GM23338 (cell line): ENCODE measurements at regions not wholly inside any gene's neighbourhood (a gene's known extent, or its start where the extent isn't known, plus 50 kb on each side); places are given as distances from the start of the nearest gene placed in this dataset.

Experiments used
- ATAC-seq: fragments of 200-7000 bp; cut with Tn5 transposase; 3 replicates; pipeline ENCODE4 v1.9.1; 2020
- DNase-seq: peaks from one replicate; pipeline ENCODE4 v3.0.0-alpha.2; 2015; ENCODE audit warnings: low spot score
- H2AFZ ChIP-seq: fragments of 200-600 bp; sonication (generic); 2 replicates; pipeline ENCODE4 v1.8.0; 2016; ENCODE audit warnings: antibody characterized with exemption, mild to moderate bottlenecking, moderate library complexity
- H3F3A ChIP-seq: fragments of 200-600 bp; sonication (generic); replicated peaks from 2 replicates; pipeline ENCODE4 v1.8.0; 2017; ENCODE audit warnings: antibody characterized with exemption, mixed run types, low read depth
- H3K27ac ChIP-seq: fragments of 200-600 bp; sonication (generic); 2 replicates; pipeline ENCODE4 v1.6.1; 2016; ENCODE audit warnings: low read depth
- H3K27me3 ChIP-seq: fragments of 200-600 bp; sonication (generic); 2 replicates; pipeline ENCODE4 v1.8.0; 2016; ENCODE audit warnings: mild to moderate bottlenecking, mixed run types, moderate library complexity; ENCODE audit not compliant: insufficient read depth
- H3K36me3 ChIP-seq: fragments of 200-600 bp; sonication (generic); 2 replicates; pipeline ENCODE4 v1.8.0; 2016; ENCODE audit warnings: mild to moderate bottlenecking; ENCODE audit not compliant: insufficient read depth
- H3K4me1 ChIP-seq: fragments of 200-600 bp; sonication (generic); 2 replicates; pipeline ENCODE4 v1.8.0; 2016; ENCODE audit warnings: mild to moderate bottlenecking, moderate library complexity; ENCODE audit not compliant: insufficient read depth
- H3K4me2 ChIP-seq: fragments of 200-600 bp; sonication (generic); 2 replicates; pipeline ENCODE4 v1.7.1; 2017; ENCODE audit warnings: mixed run types
- H3K4me3 ChIP-seq: fragments of 200-600 bp; sonication (generic); 2 replicates; pipeline ENCODE4 v1.6.1; 2016; ENCODE audit warnings: mixed run types
- H3K79me2 ChIP-seq: fragments of 200-600 bp; sonication (generic); replicated peaks from 2 replicates; pipeline ENCODE4 v1.8.0; 2017; ENCODE audit warnings: mild to moderate bottlenecking; ENCODE audit not compliant: insufficient read depth
- H3K9me2 ChIP-seq: fragments of 200-600 bp; sonication (generic); 2 replicates; pipeline ENCODE4 v1.8.0; 2017; ENCODE audit not compliant: insufficient read depth
- H4K20me1 ChIP-seq: fragments of 200-600 bp; sonication (generic); replicated peaks from 2 replicates; pipeline ENCODE4 v1.8.0; 2017; ENCODE audit warnings: mild to moderate bottlenecking; ENCODE audit not compliant: insufficient read depth
- H3K27ac Mint-ChIP-seq: 2 replicates; pipeline ENCODE4 v1.8.0; 2020; ENCODE audit warnings: inconsistent platforms, mild to moderate bottlenecking, moderate library complexity, mixed read lengths
- H3K27me3 Mint-ChIP-seq: 3 replicates; pipeline ENCODE4 v1.8.0; 2022; ENCODE audit warnings: low read depth, mild to moderate bottlenecking, moderate library complexity, mixed read lengths, inconsistent platforms; ENCODE audit not compliant: insufficient read depth, poor library complexity
- H3K36me3 Mint-ChIP-seq: 3 replicates; pipeline ENCODE4 v1.8.0; 2021; ENCODE audit warnings: low read depth, mild to moderate bottlenecking, inconsistent platforms, moderate library complexity, mixed read lengths
- H3K4me1 Mint-ChIP-seq: 3 replicates; pipeline ENCODE4 v1.8.0; 2020; ENCODE audit warnings: mild to moderate bottlenecking, inconsistent platforms, mixed read lengths
- H3K4me3 Mint-ChIP-seq: 3 replicates; pipeline ENCODE4 v1.8.0; 2021; ENCODE audit warnings: moderate library complexity, mild to moderate bottlenecking, inconsistent platforms, mixed read lengths
- H3K9me3 Mint-ChIP-seq: 3 replicates; pipeline ENCODE4 v1.8.0; 2020; ENCODE audit warnings: moderate library complexity, mild to moderate bottlenecking, inconsistent platforms, mixed read lengths
- CTCF ChIP-seq, 2 experiments: fragments of 200-600 bp in 1 of 2; sonication (generic) in 1 of 2; conservative IDR thresholded peaks; 2 replicates each; pipeline versions ENCODE4 v1.5.1 to v1.6.1; 2016 to 2017; ENCODE audit warnings: antibody characterized with exemption in 2 of 2, low read depth in 2 of 2, mild to moderate bottlenecking in 2 of 2, moderate library complexity in 1 of 2
- ETS1 ChIP-seq: IDR thresholded peaks from 2 replicates; pipeline ENCODE4 v1.6.1; 2016; ENCODE audit warnings: antibody characterized with exemption
- EZH2 ChIP-seq: fragments of 200-600 bp; sonication (generic); IDR thresholded peaks from one replicate; pipeline ENCODE4 v1.8.0; 2017; ENCODE audit warnings: antibody characterized with exemption, mild to moderate bottlenecking, low read depth; ENCODE audit not compliant: unreplicated experiment
- NANOG ChIP-seq: IDR thresholded peaks from 2 replicates; pipeline ENCODE4 v1.6.1; 2016; ENCODE audit warnings: antibody characterized with exemption, borderline replicate concordance
- POLR2AphosphoS5 ChIP-seq: IDR thresholded peaks from 2 replicates; pipeline ENCODE4 v1.6.1; 2016; ENCODE audit warnings: antibody characterized with exemption, low read depth
- REST ChIP-seq: IDR thresholded peaks from one replicate; pipeline ENCODE4 v1.6.1; 2018; ENCODE audit warnings: antibody characterized with exemption; ENCODE audit not compliant: unreplicated experiment
- STAT1 ChIP-seq: IDR thresholded peaks from one replicate; pipeline ENCODE4 v1.6.1; 2016; ENCODE audit warnings: antibody characterized with exemption; ENCODE audit not compliant: unreplicated experiment
- ZNF114 ChIP-seq: fragments of 250-450 bp; sonication (Bioruptor Pico); IDR thresholded peaks from 2 replicates; pipeline ENCODE4 v1.5.0; 2020; ENCODE audit warnings: mild to moderate bottlenecking, moderate library complexity
- ZNF331 ChIP-seq: fragments of 250-450 bp; sonication (Bioruptor Pico); IDR thresholded peaks from 2 replicates; pipeline ENCODE4 v1.5.0; 2020; ENCODE audit warnings: low read depth, mild to moderate bottlenecking, moderate library complexity

- Histone ChIP-seq H3K4me2 (no peak overlapping the region), H3K9me2 (no peaks in the 10 kb centered on the region), H3K4me1 (no peaks in the 10 kb centered on the region), H2AFZ (no peak overlapping the region), H3K27me3 (no peaks in the 10 kb centered on the region), H3K27ac (no peak overlapping the region), H3K36me3 (no peaks in the 10 kb centered on the region), H3F3A (no peaks in the 10 kb centered on the region), H3K4me3 (no peak overlapping the region), H3K79me2 (no peaks in the 10 kb centered on the region), H4K20me1 (no peaks in the 10 kb centered on the region)
- no peak for DNase-seq
- H3K27ac Mint-ChIP-seq = no peak overlapping the region
- no peaks in the 10 kb centered on the region for H3K27me3 Mint-ChIP-seq
- TF ChIP-seq EZH2 = no peak
- no peak for TF ChIP-seq CTCF (conservative IDR thresholded peaks at IDR 0.05; ENCODE audit: low read depth in 2 of 2)
- no peak for TF ChIP-seq NANOG
- no peak for TF ChIP-seq POLR2AphosphoS5
- TF ChIP-seq ZNF331 (CRISPR knock-in tag) = no peak
- no peak for TF ChIP-seq ZNF114 (CRISPR knock-in tag)
- TF ChIP-seq ETS1 = no peak
- H3K9me3 Mint-ChIP-seq = no peaks in the 10 kb centered on the region
- no peak for ATAC-seq
- peaks cover 13% of the 10 kb centered on the region; the same call in 2 of the 3 replicates for H3K4me1 Mint-ChIP-seq
- H3K4me3 Mint-ChIP-seq = no peak overlapping the region
- H3K36me3 Mint-ChIP-seq = no peaks in the 10 kb centered on the region
Observed at GRCh38 chr12:83349907-83350611, 663.4 kb downstream of the TMTC2 start.

- H3K27me3 ChIP-seq = no peaks in the 10 kb centered on the region
- Mint-ChIP-seq H3K9me3 (peaks cover 3% of the 10 kb centered on the region; the same call in 1 of the 3 replicates), H3K36me3 (no peaks in the 10 kb centered on the region), H3K4me3 (no peak overlapping the region), H3K27me3 (no peaks in the 10 kb centered on the region), H3K27ac (no peak overlapping the region), H3K4me1 (peaks cover 13% of the 10 kb centered on the region; the same call in 2 of the 3 replicates)
- no peak overlapping the region for H3K4me3 ChIP-seq
- no peaks in the 10 kb centered on the region for H3K36me3 ChIP-seq
- no peaks in the 10 kb centered on the region for H3K79me2 ChIP-seq
- no peak overlapping the region for H2AFZ ChIP-seq
- no peak overlapping the region for H3K27ac ChIP-seq
- no peaks in the 10 kb centered on the region for H3K4me1 ChIP-seq
- H4K20me1 ChIP-seq = no peaks in the 10 kb centered on the region
- H3K9me2 ChIP-seq = no peaks in the 10 kb centered on the region
- H3F3A ChIP-seq = no peaks in the 10 kb centered on the region
- DNase-seq (no peak), ATAC-seq (no peak)
- no peak overlapping the region for H3K4me2 ChIP-seq
- TF ChIP-seq POLR2AphosphoS5 (no peak), STAT1 (no peak), REST (no peak)
Observed at GRCh38 chr12:83346333-83346732, 659.6 kb downstream of the TMTC2 start.
